ENCODE measurements at regions not wholly inside any gene's neighbourhood (a gene's known extent, or its start where the extent isn't known, plus 50 kb on each side); places are given as distances from the start of the nearest gene placed in this dataset.
"Not testable (repeated sequence)": the region's sequence is repeated elsewhere in the genome, so short reads cannot be mapped to it uniquely, and the experiment has no call there.

DNA sequence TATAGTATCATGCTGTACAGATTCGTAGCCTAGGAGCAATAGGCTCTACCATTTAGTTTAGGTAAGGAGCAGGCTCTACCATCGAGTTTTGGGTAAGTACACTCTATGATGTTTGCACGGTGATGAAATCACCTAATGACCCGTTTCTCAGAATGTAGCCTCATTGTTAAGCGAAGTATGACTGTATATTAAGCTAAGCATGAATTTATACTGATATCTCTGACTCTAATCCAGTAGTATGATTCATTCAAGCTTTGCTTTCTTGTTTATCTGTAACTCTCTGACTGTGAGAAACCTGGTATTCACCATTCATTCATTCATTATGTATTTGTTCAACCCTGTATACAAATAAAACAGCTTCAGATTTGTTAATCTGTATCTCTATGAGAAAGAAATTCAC, 283.9 kb upstream of the PRICKLE1 start:
- H3K27me3 Mint-ChIP-seq (ENCODE audit: insufficient read depth) = no peaks in the 10 kb centered on the region; the same call in 1 of the 2 replicates
- H3K4me3 Mint-ChIP-seq = no peak overlapping the region
- no peak overlapping the region for H3K27ac Mint-ChIP-seq
- TF ChIP-seq, protein P1, sequence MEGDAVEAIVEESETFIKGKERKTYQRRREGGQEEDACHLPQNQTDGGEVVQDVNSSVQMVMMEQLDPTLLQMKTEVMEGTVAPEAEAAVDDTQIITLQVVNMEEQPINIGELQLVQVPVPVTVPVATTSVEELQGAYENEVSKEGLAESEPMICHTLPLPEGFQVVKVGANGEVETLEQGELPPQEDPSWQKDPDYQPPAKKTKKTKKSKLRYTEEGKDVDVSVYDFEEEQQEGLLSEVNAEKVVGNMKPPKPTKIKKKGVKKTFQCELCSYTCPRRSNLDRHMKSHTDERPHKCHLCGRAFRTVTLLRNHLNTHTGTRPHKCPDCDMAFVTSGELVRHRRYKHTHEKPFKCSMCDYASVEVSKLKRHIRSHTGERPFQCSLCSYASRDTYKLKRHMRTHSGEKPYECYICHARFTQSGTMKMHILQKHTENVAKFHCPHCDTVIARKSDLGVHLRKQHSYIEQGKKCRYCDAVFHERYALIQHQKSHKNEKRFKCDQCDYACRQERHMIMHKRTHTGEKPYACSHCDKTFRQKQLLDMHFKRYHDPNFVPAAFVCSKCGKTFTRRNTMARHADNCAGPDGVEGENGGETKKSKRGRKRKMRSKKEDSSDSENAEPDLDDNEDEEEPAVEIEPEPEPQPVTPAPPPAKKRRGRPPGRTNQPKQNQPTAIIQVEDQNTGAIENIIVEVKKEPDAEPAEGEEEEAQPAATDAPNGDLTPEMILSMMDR (IDR thresholded peaks at IDR 0.05) = no peak
- H3K9me3 Mint-ChIP-seq = no peaks in the 10 kb centered on the region
- no peak for DNase-seq
- no peaks in the 10 kb centered on the region for H3K36me3 Mint-ChIP-seq (ENCODE audit: low read depth)
- H3K4me1 Mint-ChIP-seq (ENCODE audit: low read depth) = no peaks in the 10 kb centered on the region

DNA sequence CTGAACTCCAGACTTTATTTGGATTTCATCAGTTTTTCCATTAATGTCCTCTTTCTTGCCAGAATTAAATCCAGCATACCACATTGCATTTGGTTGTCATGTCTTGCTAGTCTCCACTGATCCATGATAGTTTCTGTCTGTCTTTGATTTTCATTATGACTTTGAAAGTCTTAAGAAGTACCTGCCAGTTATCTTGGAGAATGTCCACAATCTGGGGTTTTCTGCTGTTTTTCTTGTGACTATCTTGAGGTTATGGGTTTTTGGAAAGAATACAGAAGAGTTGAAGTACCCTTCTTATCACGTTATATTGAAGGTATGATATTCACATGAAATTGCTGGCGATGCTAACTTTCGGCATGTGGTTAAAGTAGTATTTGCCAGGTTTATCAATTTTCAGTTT, 282.3 kb upstream of the PRICKLE1 start:
- TF ChIP-seq, protein P1 (IDR thresholded peaks at IDR 0.05) = no peak
- Mint-ChIP-seq H3K27ac (no peak overlapping the region), H3K4me1 (ENCODE audit: low read depth) (no peaks in the 10 kb centered on the region), H3K27me3 (ENCODE audit: insufficient read depth) (no peaks in the 10 kb centered on the region; the same call in 1 of the 2 replicates), H3K4me3 (no peak overlapping the region), H3K36me3 (ENCODE audit: low read depth) (no peaks in the 10 kb centered on the region), H3K9me3 (no peaks in the 10 kb centered on the region)
- no peak for DNase-seq

DNA sequence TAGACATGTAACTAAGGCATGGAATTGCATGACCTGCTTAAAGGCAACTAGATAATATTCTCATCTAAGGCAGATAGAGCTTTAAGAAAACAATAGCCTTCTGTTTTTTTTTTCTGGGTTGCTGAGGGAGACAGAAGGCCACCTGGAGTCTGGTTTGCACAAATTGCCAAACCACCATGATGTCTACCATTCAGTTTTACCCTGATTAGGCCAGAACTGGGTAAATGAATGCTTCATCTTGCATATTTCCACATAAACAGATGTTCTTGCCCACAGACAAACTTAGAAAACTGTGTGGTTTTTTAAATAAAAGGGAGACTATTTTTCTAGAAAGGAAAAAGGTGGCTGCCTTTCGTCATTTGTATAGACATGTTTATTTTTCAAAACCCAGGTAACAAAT, 278.7 kb upstream of the PRICKLE1 start:
- Mint-ChIP-seq H3K4me1 (ENCODE audit: low read depth) (no peaks in the 10 kb centered on the region), H3K27ac (no peak overlapping the region), H3K9me3 (no peaks in the 10 kb centered on the region), H3K27me3 (ENCODE audit: insufficient read depth) (no peaks in the 10 kb centered on the region; the same call in 1 of the 2 replicates), H3K36me3 (ENCODE audit: low read depth) (no peaks in the 10 kb centered on the region), H3K4me3 (no peak overlapping the region)
- TF ChIP-seq, protein P1 (IDR thresholded peaks at IDR 0.05) = no peak
- no peak for DNase-seq

DNA sequence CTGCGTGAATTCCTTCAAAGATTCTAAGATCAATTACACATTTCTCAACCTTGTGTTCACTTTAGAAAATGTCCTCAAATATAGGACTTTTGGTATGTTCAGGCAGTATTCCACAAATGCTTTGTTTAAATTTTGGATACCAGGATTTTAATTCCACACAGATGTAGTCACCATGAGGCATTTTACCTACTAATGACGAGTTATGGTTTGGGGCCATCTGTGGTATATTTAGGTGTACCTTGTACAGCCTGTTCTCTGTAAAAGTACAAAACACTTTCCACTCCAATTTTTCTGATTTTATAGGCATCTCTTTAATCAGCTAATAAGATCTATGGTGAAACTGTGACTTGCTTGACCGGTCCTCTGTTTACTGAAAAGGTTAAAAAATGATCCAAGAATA, 275.7 kb upstream of the PRICKLE1 start:
- Mint-ChIP-seq H3K9me3 (no peaks in the 10 kb centered on the region), H3K36me3 (ENCODE audit: low read depth) (no peaks in the 10 kb centered on the region), H3K4me1 (ENCODE audit: low read depth) (0 out of 2 replicates have a peak, but pooled peaks cover 4% of the 10 kb centered on the region), H3K27me3 (ENCODE audit: insufficient read depth) (no peaks in the 10 kb centered on the region), H3K27ac (no peak overlapping the region), H3K4me3 (no peak overlapping the region)
- DNase-seq = no peak
- TF ChIP-seq, protein P1 (IDR thresholded peaks at IDR 0.05) = no peak

DNA sequence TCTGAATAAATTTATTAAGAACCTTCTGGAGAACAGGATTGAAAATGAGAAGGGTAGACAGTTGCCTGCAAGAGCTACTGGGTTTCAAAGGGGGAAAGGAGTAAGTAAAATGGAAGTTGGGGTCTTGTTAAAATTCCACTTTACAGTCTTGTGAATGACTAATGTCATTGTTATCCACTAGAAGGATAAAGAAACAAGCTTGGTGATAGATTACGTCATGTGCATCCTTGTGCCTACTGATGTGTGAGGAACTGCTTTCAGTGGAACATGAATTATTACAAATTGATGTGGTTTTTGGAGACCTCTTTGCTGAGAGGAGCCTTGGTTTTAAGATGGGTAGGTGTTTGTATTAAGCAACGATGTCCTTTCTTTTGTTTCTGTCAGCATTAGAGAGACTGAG, 272.5 kb upstream of the PRICKLE1 start:
- Mint-ChIP-seq H3K27me3 (ENCODE audit: insufficient read depth) (no peaks in the 10 kb centered on the region), H3K27ac (no peak overlapping the region), H3K9me3 (no peaks in the 10 kb centered on the region), H3K4me1 (ENCODE audit: low read depth) (0 out of 2 replicates have a peak, but pooled peaks cover 8% of the 10 kb centered on the region), H3K4me3 (no peak overlapping the region), H3K36me3 (ENCODE audit: low read depth) (no peaks in the 10 kb centered on the region)
- TF ChIP-seq, protein P1 (IDR thresholded peaks at IDR 0.05) = no peak
- DNase-seq = no peak

DNA sequence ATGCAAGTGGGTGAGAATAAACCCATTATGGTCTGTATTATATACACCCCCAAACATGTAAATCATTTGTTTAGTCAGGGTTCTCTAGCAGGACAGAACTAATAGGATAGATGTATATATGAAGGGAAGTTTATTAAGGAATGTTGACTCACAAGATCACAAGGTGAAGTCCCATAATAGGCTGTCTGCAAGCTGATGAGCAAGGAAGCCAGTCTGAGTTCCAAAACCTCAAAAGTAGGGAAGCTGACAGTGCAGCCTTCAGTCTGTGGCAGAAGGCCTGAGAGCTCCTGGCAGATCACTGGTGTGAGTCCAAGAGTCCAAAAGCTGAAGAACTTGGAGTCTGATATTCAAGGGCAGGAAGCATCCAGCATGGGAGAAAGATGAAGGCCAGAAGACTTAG, 270.8 kb upstream of the PRICKLE1 start:
- not testable (repeated sequence) for H3K4me1 Mint-ChIP-seq (ENCODE audit: low read depth); H3K9me3 Mint-ChIP-seq; H3K27ac Mint-ChIP-seq; DNase-seq; H3K36me3 Mint-ChIP-seq (ENCODE audit: low read depth); H3K27me3 Mint-ChIP-seq (ENCODE audit: insufficient read depth); H3K4me3 Mint-ChIP-seq
